ENCODE measurements at regions not wholly inside any gene's neighbourhood (a gene's known extent, or its start where the extent isn't known, plus 50 kb on each side); places are given as distances from the start of the nearest gene placed in this dataset.

DNA sequence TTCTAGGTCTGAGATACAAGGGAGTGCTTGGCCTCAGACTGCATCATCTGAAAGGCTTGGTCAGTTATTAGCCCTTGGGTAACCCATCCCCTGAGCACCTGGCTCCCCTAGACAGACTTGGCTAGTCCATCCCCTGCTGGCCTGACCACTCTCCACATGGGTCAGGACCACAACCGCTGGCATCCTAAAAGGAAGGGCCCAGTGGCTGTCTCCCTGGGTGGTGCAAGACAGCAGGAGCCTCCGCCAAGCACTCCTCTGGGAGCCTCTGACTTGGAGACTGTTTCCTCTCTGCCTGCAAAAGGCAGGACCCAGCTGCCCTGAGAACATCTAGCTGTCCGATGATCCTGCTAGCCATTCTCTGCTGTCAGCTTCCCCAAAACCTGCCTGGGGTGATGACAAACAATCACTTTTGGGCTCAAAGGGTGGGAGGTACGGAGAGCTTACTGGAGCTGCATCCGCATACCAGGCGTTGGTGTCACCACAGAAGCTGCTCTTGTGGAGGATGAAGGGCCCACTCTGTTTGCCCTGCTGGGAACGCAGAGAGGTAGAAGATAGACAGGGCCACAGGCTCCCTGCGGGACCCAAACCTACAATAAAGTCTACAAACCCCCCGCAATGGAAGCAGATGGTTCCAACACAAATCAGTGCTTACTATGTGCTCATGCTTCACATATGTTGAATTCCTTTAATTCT lies 108.0 kb upstream of the PRR20G start:
- no peak for TF ChIP-seq POLR2A (IDR thresholded peaks at IDR 0.05)
- TF ChIP-seq, protein P1, sequence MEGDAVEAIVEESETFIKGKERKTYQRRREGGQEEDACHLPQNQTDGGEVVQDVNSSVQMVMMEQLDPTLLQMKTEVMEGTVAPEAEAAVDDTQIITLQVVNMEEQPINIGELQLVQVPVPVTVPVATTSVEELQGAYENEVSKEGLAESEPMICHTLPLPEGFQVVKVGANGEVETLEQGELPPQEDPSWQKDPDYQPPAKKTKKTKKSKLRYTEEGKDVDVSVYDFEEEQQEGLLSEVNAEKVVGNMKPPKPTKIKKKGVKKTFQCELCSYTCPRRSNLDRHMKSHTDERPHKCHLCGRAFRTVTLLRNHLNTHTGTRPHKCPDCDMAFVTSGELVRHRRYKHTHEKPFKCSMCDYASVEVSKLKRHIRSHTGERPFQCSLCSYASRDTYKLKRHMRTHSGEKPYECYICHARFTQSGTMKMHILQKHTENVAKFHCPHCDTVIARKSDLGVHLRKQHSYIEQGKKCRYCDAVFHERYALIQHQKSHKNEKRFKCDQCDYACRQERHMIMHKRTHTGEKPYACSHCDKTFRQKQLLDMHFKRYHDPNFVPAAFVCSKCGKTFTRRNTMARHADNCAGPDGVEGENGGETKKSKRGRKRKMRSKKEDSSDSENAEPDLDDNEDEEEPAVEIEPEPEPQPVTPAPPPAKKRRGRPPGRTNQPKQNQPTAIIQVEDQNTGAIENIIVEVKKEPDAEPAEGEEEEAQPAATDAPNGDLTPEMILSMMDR (IDR thresholded peaks at IDR 0.05) = no peak
- Histone ChIP-seq H3K4me3 (no peak overlapping the region), H3K27ac (no peak overlapping the region), H3K9me3 (no peaks in the 10 kb centered on the region), H3K36me3 (no peaks in the 10 kb centered on the region), H3K27me3 (no peaks in the 10 kb centered on the region), H3K4me1 (no peaks in the 10 kb centered on the region)
- intact Hi-C loops (cut with DNase I; ENCODE audit: low total_unique reads) = no loop called here
- no peak for DNase-seq

DNA sequence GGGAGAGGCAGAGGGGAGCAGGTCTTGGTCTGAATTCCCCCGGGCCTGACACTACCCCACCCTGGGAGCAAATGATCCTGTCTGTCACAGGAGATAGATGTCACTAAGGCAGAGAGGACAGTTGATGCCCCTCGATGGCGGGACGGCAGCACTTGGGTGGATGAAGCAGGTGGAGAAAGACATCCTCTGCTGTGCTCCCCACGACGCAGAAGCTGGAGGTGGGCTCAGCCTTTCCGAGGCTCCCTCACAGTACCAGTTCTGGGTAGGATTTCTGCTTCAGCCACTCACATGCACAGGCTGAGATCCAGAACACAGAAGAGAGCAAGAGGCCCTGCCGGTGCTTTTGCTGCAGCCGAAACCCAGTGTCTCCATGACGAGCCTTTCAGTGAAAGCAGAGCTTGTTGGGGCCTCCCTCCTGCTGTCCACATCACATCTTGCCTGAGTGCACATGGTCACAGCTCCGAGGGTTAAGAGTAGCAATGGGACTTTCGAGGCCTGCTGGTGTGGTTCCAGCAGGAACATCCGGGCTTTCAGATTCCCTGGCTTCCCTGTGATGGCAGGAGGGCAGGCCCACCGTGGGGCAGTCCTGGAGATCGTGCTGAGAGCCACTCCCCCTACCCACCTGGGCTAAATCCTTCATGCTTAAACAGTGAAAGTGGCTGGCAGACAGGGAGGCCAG lies 107.3 kb upstream of the PRR20G start:
- TF ChIP-seq POLR2A (IDR thresholded peaks at IDR 0.05) = no peak
- TF ChIP-seq, protein P1 (IDR thresholded peaks at IDR 0.05) = no peak
- Histone ChIP-seq H3K27me3 (no peaks in the 10 kb centered on the region), H3K4me3 (no peak overlapping the region), H3K4me1 (no peaks in the 10 kb centered on the region), H3K9me3 (no peaks in the 10 kb centered on the region), H3K36me3 (no peaks in the 10 kb centered on the region), H3K27ac (no peak overlapping the region)
- no peak for DNase-seq
- intact Hi-C loops (cut with DNase I; ENCODE audit: low total_unique reads) = no loop called here

DNA sequence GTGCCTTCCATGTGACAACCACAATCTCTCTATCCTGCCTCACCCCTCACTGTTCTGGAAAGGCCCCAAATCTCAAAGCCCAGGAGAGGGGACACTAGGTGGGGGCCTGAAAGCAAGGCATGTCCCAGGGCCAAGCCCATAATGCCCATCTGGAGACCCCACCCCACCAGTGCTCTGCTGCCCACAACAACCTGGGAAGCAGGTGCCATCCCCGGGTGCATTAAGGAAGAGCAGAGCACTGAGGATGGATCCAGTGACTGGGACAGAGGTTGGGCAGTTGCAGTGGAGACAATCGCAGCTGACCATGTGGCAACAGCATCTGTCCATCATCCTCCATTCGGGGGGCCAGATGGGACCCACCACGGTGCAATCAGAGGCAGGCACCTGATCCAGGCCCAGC lies 106.2 kb upstream of the PRR20G start:
- Histone ChIP-seq H3K4me3 (no peak overlapping the region), H3K27ac (no peak overlapping the region), H3K36me3 (no peaks in the 10 kb centered on the region), H3K4me1 (no peaks in the 10 kb centered on the region), H3K27me3 (no peaks in the 10 kb centered on the region), H3K9me3 (no peaks in the 10 kb centered on the region)
- TF ChIP-seq POLR2A (IDR thresholded peaks at IDR 0.05) = no peak
- TF ChIP-seq, protein P1 (IDR thresholded peaks at IDR 0.05) = no peak
- no peak for DNase-seq
- intact Hi-C loops (cut with DNase I; ENCODE audit: low total_unique reads) = no loop called here

DNA sequence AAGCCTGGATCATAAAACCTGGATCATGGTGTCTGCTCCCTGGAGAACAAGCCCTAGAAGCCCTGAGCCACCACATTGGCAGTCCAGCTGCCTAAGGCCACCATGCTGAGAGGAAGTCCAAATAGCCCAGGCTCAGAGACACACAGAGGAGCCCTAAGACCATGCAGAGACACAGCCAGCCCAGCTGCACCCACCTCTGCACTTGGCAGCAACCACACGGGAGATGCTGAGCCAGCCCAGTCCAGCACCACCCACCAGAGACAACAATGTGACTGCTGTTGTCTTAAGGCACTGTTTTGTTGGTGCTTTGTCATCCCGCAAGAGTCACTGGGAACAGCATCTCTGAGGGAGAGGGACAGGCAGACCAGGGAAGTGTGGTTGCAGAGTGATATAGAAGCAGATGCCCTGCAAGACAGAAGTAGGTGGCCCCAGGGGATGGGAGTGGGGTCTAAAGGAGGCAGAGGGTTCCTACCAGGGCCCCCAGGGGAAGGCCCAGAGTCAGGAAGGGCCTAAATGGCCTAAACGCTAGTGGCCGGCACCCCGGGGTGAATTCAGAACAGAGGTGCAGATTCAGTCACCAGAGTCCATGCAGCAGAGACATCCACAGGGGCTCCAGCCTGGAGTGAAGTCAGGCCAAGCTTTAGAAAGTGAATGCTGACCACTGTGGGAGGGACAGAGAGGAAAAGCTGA lies 105.4 kb upstream of the PRR20G start:
- intact Hi-C loops (cut with DNase I; ENCODE audit: low total_unique reads) = no loop called here
- TF ChIP-seq, protein P1 (IDR thresholded peaks at IDR 0.05) = no peak
- no peak for TF ChIP-seq POLR2A (IDR thresholded peaks at IDR 0.05)
- H3K4me3 ChIP-seq = no peak overlapping the region
- no peaks in the 10 kb centered on the region for H3K4me1 ChIP-seq
- no peaks in the 10 kb centered on the region for H3K36me3 ChIP-seq
- H3K27me3 ChIP-seq = no peaks in the 10 kb centered on the region
- H3K27ac ChIP-seq = no peak overlapping the region
- H3K9me3 ChIP-seq = no peaks in the 10 kb centered on the region
- no peak for DNase-seq

DNA sequence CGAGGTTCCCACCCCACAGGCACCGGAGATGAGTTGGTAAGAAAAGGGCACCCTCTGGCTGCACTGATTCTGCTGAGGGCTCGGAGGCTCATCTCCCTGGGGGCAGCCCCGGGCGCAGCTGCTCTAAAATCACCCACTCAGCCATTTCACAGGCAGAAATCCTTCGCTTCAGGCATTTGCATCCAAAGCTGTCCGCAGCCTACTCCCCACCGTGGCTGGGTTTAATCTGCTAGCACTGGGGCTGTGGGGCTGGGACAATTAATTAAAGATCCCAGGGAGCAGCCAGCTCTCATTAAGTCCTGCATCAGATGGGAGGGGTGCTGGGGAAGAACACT lies 104.3 kb upstream of the PRR20G start:
- no peak for DNase-seq
- TF ChIP-seq, protein P1 (IDR thresholded peaks at IDR 0.05) = no peak
- no peak for TF ChIP-seq POLR2A (IDR thresholded peaks at IDR 0.05)
- H3K4me1 ChIP-seq = no peaks in the 10 kb centered on the region
- intact Hi-C loops (cut with DNase I; ENCODE audit: low total_unique reads) = no loop called here
- H3K27ac ChIP-seq = no peak overlapping the region
- H3K4me3 ChIP-seq = no peak overlapping the region
- H3K9me3 ChIP-seq = no peaks in the 10 kb centered on the region
- H3K36me3 ChIP-seq = no peaks in the 10 kb centered on the region
- H3K27me3 ChIP-seq = no peaks in the 10 kb centered on the region

Measured in uterus (tissue), 3 donors.